LNCAP (cell line): ENCODE measurements at regions not wholly inside any gene's neighbourhood (a gene's known extent, or its start where the extent isn't known, plus 50 kb on each side); places are given as distances from the start of the nearest gene placed in this dataset.

ENCODE experiments used
- TF ChIP-seq, protein P1 (sequence below): fragments of 450-650 bp; IDR thresholded peaks from 2 replicates; pipeline ENCODE4 v1.5.1; 2017; ENCODE audit warnings: mild to moderate bottlenecking

DNA sequence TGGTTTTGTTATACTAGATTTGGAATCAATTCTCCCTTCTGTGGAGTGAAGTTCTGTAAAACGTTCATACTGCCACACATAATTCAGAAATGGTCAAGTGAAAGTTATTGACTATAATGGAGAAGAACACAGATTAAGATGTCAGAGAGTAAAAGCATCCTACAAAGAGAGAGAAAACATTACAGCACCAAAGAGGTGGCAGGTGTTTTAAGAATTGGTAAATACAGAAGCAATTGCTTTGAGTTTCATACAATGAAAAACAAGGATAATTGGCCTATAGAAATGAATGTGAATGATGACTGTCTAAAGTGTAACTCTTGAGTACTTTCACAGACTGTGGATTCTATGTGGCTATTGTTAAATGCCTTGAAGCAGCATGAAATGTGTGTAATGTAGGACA is 435.6 kb upstream of the SMIM31 start:
- TF ChIP-seq, protein P1, sequence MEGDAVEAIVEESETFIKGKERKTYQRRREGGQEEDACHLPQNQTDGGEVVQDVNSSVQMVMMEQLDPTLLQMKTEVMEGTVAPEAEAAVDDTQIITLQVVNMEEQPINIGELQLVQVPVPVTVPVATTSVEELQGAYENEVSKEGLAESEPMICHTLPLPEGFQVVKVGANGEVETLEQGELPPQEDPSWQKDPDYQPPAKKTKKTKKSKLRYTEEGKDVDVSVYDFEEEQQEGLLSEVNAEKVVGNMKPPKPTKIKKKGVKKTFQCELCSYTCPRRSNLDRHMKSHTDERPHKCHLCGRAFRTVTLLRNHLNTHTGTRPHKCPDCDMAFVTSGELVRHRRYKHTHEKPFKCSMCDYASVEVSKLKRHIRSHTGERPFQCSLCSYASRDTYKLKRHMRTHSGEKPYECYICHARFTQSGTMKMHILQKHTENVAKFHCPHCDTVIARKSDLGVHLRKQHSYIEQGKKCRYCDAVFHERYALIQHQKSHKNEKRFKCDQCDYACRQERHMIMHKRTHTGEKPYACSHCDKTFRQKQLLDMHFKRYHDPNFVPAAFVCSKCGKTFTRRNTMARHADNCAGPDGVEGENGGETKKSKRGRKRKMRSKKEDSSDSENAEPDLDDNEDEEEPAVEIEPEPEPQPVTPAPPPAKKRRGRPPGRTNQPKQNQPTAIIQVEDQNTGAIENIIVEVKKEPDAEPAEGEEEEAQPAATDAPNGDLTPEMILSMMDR: no peak

DNA sequence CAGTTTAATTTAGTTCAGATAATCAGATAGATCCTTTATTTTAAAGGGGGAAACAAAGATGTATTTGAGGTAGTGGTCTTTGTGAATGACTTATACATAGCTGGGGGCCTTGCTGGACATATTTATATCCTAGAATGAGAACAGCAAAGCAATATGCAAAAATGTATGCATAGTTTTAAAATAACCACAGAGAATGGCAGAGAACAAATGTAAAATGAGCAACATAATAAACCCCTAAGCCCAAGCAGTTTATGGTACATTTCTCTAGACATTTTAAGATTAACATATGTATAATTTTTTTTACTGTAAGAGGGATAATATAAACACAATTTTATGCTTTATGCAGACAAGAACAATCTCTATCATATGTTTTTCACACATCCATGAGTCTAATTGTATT is 434.2 kb upstream of the SMIM31 start:
- TF ChIP-seq, protein P1: no peak

DNA sequence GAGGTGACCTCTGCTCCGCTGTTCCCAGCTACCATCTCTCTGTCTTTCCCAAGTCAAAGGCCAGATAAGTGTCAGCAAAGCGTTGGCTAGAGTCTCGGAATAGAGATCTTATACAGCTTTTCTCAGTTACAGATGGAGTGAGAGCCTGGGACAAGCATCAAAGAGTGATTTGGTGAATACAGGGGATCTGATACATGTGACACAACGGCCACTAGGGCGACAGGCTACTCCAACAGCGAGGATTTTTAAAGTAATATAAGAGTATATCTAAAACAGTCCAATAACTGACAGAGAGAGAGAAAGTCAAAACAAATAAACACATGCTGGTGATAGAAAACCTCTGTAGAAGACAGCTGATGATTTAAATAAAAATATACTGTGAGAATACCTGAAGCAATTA is 433.1 kb upstream of the SMIM31 start:
- TF ChIP-seq, protein P1: no peak

DNA sequence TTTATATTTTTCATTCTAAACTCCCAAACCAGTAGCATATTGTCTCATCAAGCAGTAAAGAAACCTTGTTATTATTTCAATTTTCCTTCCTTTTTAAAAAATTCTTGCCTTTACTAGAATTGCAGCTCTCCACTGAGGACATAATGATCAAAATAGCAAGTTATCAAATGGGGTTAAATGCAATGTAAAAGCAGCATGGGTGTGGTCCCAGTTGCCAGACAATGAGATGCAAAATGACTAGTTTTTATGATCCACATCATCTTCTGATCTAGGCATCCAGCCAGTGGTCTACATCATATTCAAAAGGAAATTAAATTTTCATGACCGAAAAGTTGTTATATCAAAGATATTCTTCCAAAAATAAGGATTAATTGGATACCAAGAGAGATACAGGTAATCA is 427.9 kb upstream of the SMIM31 start:
- TF ChIP-seq, protein P1: no peak

DNA sequence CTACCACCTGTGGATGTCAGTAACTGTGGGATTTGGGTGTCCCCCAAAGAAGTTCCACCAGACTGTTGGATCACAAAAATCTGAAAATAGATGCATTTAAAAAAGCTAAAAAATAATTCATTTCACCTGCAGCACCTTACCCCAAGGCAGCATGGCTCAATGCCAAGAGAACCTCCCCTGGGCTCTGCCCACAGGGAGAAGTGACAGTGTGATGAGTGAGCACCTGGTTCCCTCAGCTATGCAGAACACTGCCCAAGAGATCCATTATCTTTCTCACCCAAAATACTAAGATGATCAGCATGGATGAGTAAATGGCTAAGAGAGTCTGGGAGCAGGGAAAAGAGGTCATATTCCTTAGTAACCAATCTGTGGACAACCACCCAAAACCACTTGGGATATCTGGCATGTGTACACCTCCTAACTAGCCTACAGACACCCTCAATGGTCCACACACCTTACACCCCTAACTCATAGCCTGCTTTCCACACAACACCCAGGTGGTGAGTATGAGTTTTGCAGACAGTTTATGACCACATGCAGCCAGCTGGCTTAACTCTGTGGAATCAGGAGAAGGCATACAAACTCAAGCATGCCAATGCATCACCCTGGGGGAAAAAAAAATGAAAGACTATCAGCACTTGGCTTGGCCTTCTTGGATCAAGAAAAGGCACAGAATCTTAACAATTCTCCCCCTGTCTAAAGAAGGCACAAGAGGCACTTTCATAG is 416.5 kb upstream of the SMIM31 start:
- TF ChIP-seq, protein P1: no peak

DNA sequence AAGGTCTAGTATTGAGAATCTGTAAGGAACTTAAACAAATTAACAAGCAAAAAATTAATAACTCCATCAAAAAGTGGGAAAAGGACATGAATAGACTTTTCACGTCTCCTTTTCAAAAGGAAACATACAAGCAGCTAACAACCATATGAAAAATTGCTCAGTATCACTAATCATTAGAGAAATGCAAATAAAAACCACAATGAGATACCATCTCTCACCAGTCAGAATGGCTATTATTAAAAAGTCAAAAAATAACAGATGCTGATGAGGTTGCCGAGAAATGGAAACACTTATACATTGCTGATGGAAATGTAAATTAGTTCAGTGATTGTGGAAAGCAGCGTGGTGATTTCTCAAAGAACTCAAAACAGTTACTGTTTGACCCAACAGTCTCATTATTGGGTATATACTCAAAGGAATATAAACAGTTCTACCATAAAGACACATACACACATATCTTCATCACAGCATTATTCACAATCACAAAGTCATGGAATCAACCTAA is 410.4 kb upstream of the SMIM31 start:
- TF ChIP-seq, protein P1: no peak

DNA sequence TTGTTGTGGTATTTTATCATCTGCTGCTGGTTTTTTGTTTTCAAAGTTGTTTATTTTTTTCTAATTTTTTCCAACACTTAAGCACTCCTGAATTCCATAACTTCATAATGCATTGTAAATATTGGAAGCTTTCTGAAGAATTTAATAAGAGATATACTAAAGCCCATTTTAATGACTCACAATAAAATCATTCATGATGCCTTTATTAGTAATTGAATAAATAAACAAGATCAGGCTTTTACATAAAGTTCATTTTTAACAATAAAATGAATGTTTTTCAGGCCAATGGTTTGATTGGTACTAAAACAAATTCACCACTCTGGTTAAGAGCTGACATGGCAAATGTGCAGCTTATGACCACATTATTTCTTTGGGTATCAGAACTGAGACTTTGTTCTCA is 408.2 kb upstream of the SMIM31 start:
- TF ChIP-seq, protein P1: no peak
